Neural cell (in vitro differentiated cells): ENCODE measurements at regions not wholly inside any gene's neighbourhood (a gene's known extent, or its start where the extent isn't known, plus 50 kb on each side); places are given as distances from the start of the nearest gene placed in this dataset.
"Not testable (repeated sequence)": the region's sequence is repeated elsewhere in the genome, so short reads cannot be mapped to it uniquely, and the experiment has no call there.

Source experiments
- H2AFZ ChIP-seq: fragments of 200-600, 300-800 bp; sonication (generic), shearing (Covaris generic); 2 replicates; pipeline ENCODE4 v1.6.0; 2014; ENCODE audit warnings: low read depth, mild to moderate bottlenecking, antibody characterized with exemption, low read length, moderate library complexity
- H3F3A ChIP-seq: fragments of 200-600 bp; shearing (Covaris generic); 2 replicates; pipeline ENCODE4 v1.6.1; 2016; ENCODE audit warnings: mild to moderate bottlenecking, moderate library complexity, mixed read lengths, antibody characterized with exemption, low read length; ENCODE audit not compliant: insufficient read depth, poor library complexity, severe bottlenecking
- H3K27ac ChIP-seq: fragments of 200-600, 300-800 bp; sonication (generic), shearing (Covaris generic); 2 replicates; pipeline ENCODE4 v1.5.1; 2014; ENCODE audit warnings: mild to moderate bottlenecking, low read length, moderate library complexity
- H3K27me3 ChIP-seq: fragments of 300-800, 200-600 bp; sonication (generic), shearing (Covaris generic); 2 replicates; pipeline ENCODE4 v1.6.0; 2014; ENCODE audit warnings: mild to moderate bottlenecking, low read depth, low read length, moderate library complexity; ENCODE audit not compliant: insufficient read depth
- H3K36me3 ChIP-seq: fragments of 300-800, 200-600 bp; sonication (generic), shearing (Covaris generic); 2 replicates; pipeline ENCODE4 v1.5.1; 2014; ENCODE audit warnings: mild to moderate bottlenecking, antibody characterized with exemption, low read length, moderate library complexity; ENCODE audit not compliant: insufficient read depth
- H3K4me2 ChIP-seq: fragments of 300-800, 200-600 bp; sonication (generic), shearing (Covaris generic); 2 replicates; pipeline ENCODE4 v1.6.0; 2014; ENCODE audit warnings: mild to moderate bottlenecking, low read length
- H3K4me3 ChIP-seq: fragments of 300-800, 200-600 bp; sonication (generic), shearing (Covaris generic); 2 replicates; pipeline ENCODE4 v1.5.1; 2014; ENCODE audit warnings: mild to moderate bottlenecking, low read length, moderate library complexity
- H3K79me2 ChIP-seq: fragments of 200-600 bp; shearing (Covaris generic); replicated peaks from 2 replicates; pipeline ENCODE4 v1.6.0; 2014; ENCODE audit warnings: mild to moderate bottlenecking, low read length, moderate library complexity; ENCODE audit not compliant: insufficient read depth
- H3K9ac ChIP-seq: fragments of 300-800, 200-600 bp; sonication (generic), shearing (Covaris generic); 2 replicates; pipeline ENCODE4 v1.6.1; 2016; ENCODE audit warnings: mild to moderate bottlenecking, low read length, mixed read lengths
- H3K9me2 ChIP-seq: fragments of 200-600 bp; shearing (Covaris generic); 2 replicates; pipeline ENCODE4 v1.6.1; 2016; ENCODE audit warnings: mild to moderate bottlenecking, low read length, mixed read lengths; ENCODE audit not compliant: insufficient read depth
- H3K9me3 ChIP-seq: fragments of 200-600, 300-800 bp; sonication (generic), shearing (Covaris generic); 2 replicates; pipeline ENCODE4 v1.6.1; 2016; ENCODE audit warnings: mild to moderate bottlenecking, mixed run types, low read length, moderate library complexity, mixed read lengths
- H4K20me1 ChIP-seq: fragments of 200-600 bp; shearing (Covaris generic); 2 replicates; pipeline ENCODE4 v1.6.1; 2016; ENCODE audit warnings: mild to moderate bottlenecking, mixed run types; ENCODE audit not compliant: insufficient read depth
- CTCF ChIP-seq: fragments of 450-650 bp; IDR thresholded peaks from 2 replicates; pipeline ENCODE4 v1.5.1; 2014; ENCODE audit warnings: antibody characterized with exemption, mild to moderate bottlenecking, moderate library complexity; ENCODE audit not compliant: poor library complexity, severe bottlenecking
- EP300 ChIP-seq: fragments of 450-650 bp; conservative IDR thresholded peaks from 2 replicates; pipeline ENCODE4 v1.6.1; 2014; ENCODE audit warnings: antibody characterized with exemption, mild to moderate bottlenecking, moderate library complexity; ENCODE audit not compliant: poor library complexity, severe bottlenecking
- EZH2 ChIP-seq: fragments of 200-600, 300-800 bp; shearing (Covaris generic), sonication (generic); IDR thresholded peaks from 2 replicates; pipeline ENCODE4 v1.6.1; 2014; ENCODE audit warnings: antibody characterized with exemption, low read length, borderline replicate concordance, mild to moderate bottlenecking; ENCODE audit not compliant: insufficient read depth, poor library complexity, severe bottlenecking
- MXI1 ChIP-seq: fragments of 450-650 bp; conservative IDR thresholded peaks from 2 replicates; pipeline ENCODE4 v1.6.1; 2014; ENCODE audit warnings: antibody characterized with exemption, mild to moderate bottlenecking; ENCODE audit not compliant: poor library complexity, severe bottlenecking
- POLR2AphosphoS5 ChIP-seq: IDR thresholded peaks from 2 replicates; pipeline ENCODE4 v1.6.1; 2012
- RAD21 ChIP-seq: fragments of 450-650 bp; conservative IDR thresholded peaks from 2 replicates; pipeline ENCODE4 v1.6.1; 2014; ENCODE audit warnings: antibody characterized with exemption, mild to moderate bottlenecking, moderate library complexity
- REST ChIP-seq: IDR thresholded peaks from 2 replicates; pipeline ENCODE4 v1.6.1; 2012; ENCODE audit warnings: borderline replicate concordance
- SMC3 ChIP-seq: fragments of 450-650 bp; conservative IDR thresholded peaks from 2 replicates; pipeline ENCODE4 v1.6.1; 2014; ENCODE audit warnings: antibody characterized with exemption, mild to moderate bottlenecking, moderate library complexity; ENCODE audit not compliant: poor library complexity
- TAF1 ChIP-seq: IDR thresholded peaks from 2 replicates; pipeline ENCODE4 v1.6.1; 2012; ENCODE audit warnings: low read depth

- H3K79me2 ChIP-seq, result no peaks in the 10 kb centered on the region
- no peak overlapping the region for H3K9ac ChIP-seq
- H4K20me1 ChIP-seq, result no peaks in the 10 kb centered on the region
- H3K9me3 ChIP-seq, result no peaks in the 10 kb centered on the region
- H3K9me2 ChIP-seq, result no peaks in the 10 kb centered on the region
- no peak overlapping the region for H3K4me3 ChIP-seq
- H2AFZ ChIP-seq, result no peak overlapping the region
- H3K36me3 ChIP-seq, result no peaks in the 10 kb centered on the region
- H3K27me3 ChIP-seq, result no peaks in the 10 kb centered on the region
- H3K4me2 ChIP-seq, result no peak overlapping the region
- H3K27ac ChIP-seq, result no peak overlapping the region
- H3F3A ChIP-seq, result no peaks in the 10 kb centered on the region
- no peak for TF ChIP-seq TAF1
- no peak for TF ChIP-seq RAD21
- TF ChIP-seq SMC3, result no peak
- no peak for TF ChIP-seq CTCF
- TF ChIP-seq REST, result no peak
- no peak for TF ChIP-seq EZH2
- no peak for TF ChIP-seq POLR2AphosphoS5
Observed at GRCh38 chr14:52124791-52125684, 56.2 kb upstream of the NID2 start.

GRCh38 chr14:52122163-52122562 is 53.3 kb upstream of the NID2 start:
- not testable (repeated sequence) for H3F3A ChIP-seq, H3K36me3 ChIP-seq, H3K9me3 ChIP-seq, H3K9ac ChIP-seq, H3K9me2 ChIP-seq, H2AFZ ChIP-seq, H3K79me2 ChIP-seq, H3K27me3 ChIP-seq, H3K4me2 ChIP-seq, H3K4me3 ChIP-seq, H4K20me1 ChIP-seq, H3K27ac ChIP-seq

- no peaks in the 10 kb centered on the region for H3K9me2 ChIP-seq
- no peaks in the 10 kb centered on the region for H3K9me3 ChIP-seq
- H3K4me3 ChIP-seq, result no peak overlapping the region
- no peaks in the 10 kb centered on the region for H4K20me1 ChIP-seq
- TF ChIP-seq CTCF (no peak), EZH2 (no peak), RAD21 (no peak), POLR2AphosphoS5 (no peak), TAF1 (no peak), EP300 (no peak), REST (no peak), MXI1 (no peak), SMC3 (no peak)
- no peak overlapping the region for H3K27ac ChIP-seq
- H2AFZ ChIP-seq, result no peak overlapping the region
- no peak overlapping the region for H3K4me2 ChIP-seq
- H3K79me2 ChIP-seq, result no peaks in the 10 kb centered on the region
- no peaks in the 10 kb centered on the region for H3F3A ChIP-seq
- H3K27me3 ChIP-seq, result no peaks in the 10 kb centered on the region
- H3K36me3 ChIP-seq, result no peaks in the 10 kb centered on the region
- no peak overlapping the region for H3K9ac ChIP-seq
Observed at GRCh38 chr14:52121441-52121840, 52.6 kb upstream of the NID2 start.
